ENCODE measurements at regions not wholly inside any gene's neighbourhood (a gene's known extent, or its start where the extent isn't known, plus 50 kb on each side); places are given as distances from the start of the nearest gene placed in this dataset.

DNA sequence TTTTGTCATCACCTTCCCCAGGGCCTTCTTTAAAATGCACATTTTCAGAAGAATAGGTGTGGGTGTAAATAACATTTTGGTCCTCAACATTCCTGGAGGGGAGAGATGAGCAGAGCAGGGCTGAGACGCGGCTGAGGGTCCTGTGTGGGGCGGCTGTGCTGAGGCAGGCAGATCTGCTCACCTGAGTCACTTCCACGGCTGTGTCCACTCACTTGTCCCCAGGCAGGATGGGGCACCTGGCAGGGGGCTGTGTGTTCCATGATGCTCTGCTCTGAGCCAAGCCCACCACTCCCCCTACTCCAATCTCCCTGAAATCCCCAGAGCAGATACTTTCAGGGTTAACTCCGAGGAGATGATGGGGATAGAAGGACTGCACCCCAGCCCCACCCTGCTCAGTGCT, 93.8 kb downstream of the GLRX3 start:
- TF ChIP-seq CTCF (conservative IDR thresholded peaks at IDR 0.05), result no peak
- H3K36me3 Mint-ChIP-seq (ENCODE audit: insufficient read depth in 1 of 3, low read depth in 3 of 3), result peaks cover 0 to 9% (median 4%) of the 10 kb centered on the region in 3 experiments; a peak in 5 of 7 replicates

More for the DNA sequence above, 93.8 kb downstream of the GLRX3 start:
- H3K23me2 ChIP-seq (ENCODE audit: insufficient read length, low read depth, low read length, poor library complexity, severe bottlenecking), result no peaks in the 10 kb centered on the region
- no peak overlapping the region for H2BK20ac ChIP-seq (ENCODE audit: low read depth, low read length, poor library complexity, severe bottlenecking)
- H4K91ac ChIP-seq (ENCODE audit: insufficient read length, low read depth, low read length), result no peak overlapping the region
- DNase-seq, result peak; percentile 7
- no peak overlapping the region for H3K56ac ChIP-seq (ENCODE audit: insufficient read length, low read depth, low read length)
- no peaks in the 10 kb centered on the region for H3K79me1 ChIP-seq (ENCODE audit: insufficient read depth, low read depth, low read length, poor library complexity, severe bottlenecking)
- H3K9me3 ChIP-seq (ENCODE audit: control insufficient read depth, low read depth, low read length), result peaks cover 4% of the 10 kb centered on the region
- no peak overlapping the region for H3K27ac ChIP-seq (ENCODE audit: insufficient read length, low read depth, low read length)
- no peak overlapping the region for H2AFZ ChIP-seq (ENCODE audit: low read length)
- no peak overlapping the region for H4K8ac ChIP-seq (replicated peaks; ENCODE audit: insufficient read length, low read depth, low read length)
- H3K18ac ChIP-seq (ENCODE audit: insufficient read length, low read depth, low read length), result no peak overlapping the region
- no peaks in the 10 kb centered on the region; the same call in 1 of the 2 replicates for H3K27me3 ChIP-seq (ENCODE audit: insufficient read depth, low read length)
- peaks cover 21 to 38% of the 10 kb centered on the region in 2 experiments for H3K9me3 Mint-ChIP-seq
- H4K20me1 ChIP-seq (ENCODE audit: control insufficient read depth, insufficient read depth, insufficient read length), result no peaks in the 10 kb centered on the region
- no CpG with 5 or more reads among the region's 5 CpGs for WGBS (ENCODE audit: extremely low coverage, insufficient read length, low lambda C conversion rate)
- no peak overlapping the region for H3K4ac ChIP-seq (ENCODE audit: low read depth, low read length)
- H2BK12ac ChIP-seq (ENCODE audit: insufficient read length, low read depth, low read length), result no peak overlapping the region
- H2BK120ac ChIP-seq (ENCODE audit: low read depth, low read length, poor library complexity, severe bottlenecking), result no peak overlapping the region
- no peaks in the 10 kb centered on the region for H3K79me2 ChIP-seq (ENCODE audit: insufficient read depth, low read length)
- H3K23ac ChIP-seq (ENCODE audit: insufficient read length, low read depth, low read length), result no peak overlapping the region
- H3K4me1 ChIP-seq (ENCODE audit: insufficient read depth, low read length), result no peaks in the 10 kb centered on the region
- H2AK5ac ChIP-seq (ENCODE audit: insufficient read length, low read length), result no peak overlapping the region
- no peaks in the 10 kb centered on the region for H3K4me1 Mint-ChIP-seq
- H2BK15ac ChIP-seq (ENCODE audit: low read depth, low read length), result no peak overlapping the region
- H3K4me2 ChIP-seq (ENCODE audit: insufficient read depth, insufficient read length, low read length), result no peak overlapping the region
- no peak overlapping the region for H3K14ac ChIP-seq (ENCODE audit: insufficient read depth, low read length)
- H2BK5ac ChIP-seq (ENCODE audit: insufficient read length, low read length), result no peak overlapping the region
- no peak overlapping the region for H3K27ac Mint-ChIP-seq
- peaks cover 7% of the 10 kb centered on the region for H3K27me3 Mint-ChIP-seq (ENCODE audit: low read depth)
- no peak overlapping the region for H4K5ac ChIP-seq (ENCODE audit: insufficient read length, low read depth, low read length)
- no peak overlapping the region for H3K9ac ChIP-seq (ENCODE audit: extremely low read depth, insufficient read length, low read length)
- H3K4me3 Mint-ChIP-seq, result no peak overlapping the region
- H3T11ph ChIP-seq (ENCODE audit: low read length), result no peak overlapping the region

All from H9 (cell line).